ENCODE measurements at regions not wholly inside any gene's neighbourhood (a gene's known extent, or its start where the extent isn't known, plus 50 kb on each side); places are given as distances from the start of the nearest gene placed in this dataset.

GRCh38 chr5:106827061-106827460, 843.7 kb downstream of the EFNA5 start:
- no peak overlapping the region for H3K4me3 ChIP-seq (ENCODE audit: low read depth, low read length)
- in situ Hi-C loops (cut with HindIII; ENCODE audit: low sequenced_read_pairs), result no loop called here
- no peak for DNase-seq (ENCODE audit: low read depth)
- no peak for TF ChIP-seq CTCF (IDR thresholded peaks at IDR 0.05; ENCODE audit: low read depth, low read length, missing control alignments)

GRCh38 chr5:106825374-106825773, 845.4 kb downstream of the EFNA5 start:
- no peak for TF ChIP-seq CTCF (IDR thresholded peaks at IDR 0.05; ENCODE audit: low read depth, low read length, missing control alignments)
- in situ Hi-C loops (cut with HindIII; ENCODE audit: low sequenced_read_pairs), result no loop called here
- H3K4me3 ChIP-seq (ENCODE audit: low read depth, low read length), result no peak overlapping the region
- no peak for DNase-seq (ENCODE audit: low read depth)

- H3K4me3 ChIP-seq (ENCODE audit: low read depth, low read length), result no peak overlapping the region
- no peak for TF ChIP-seq CTCF (IDR thresholded peaks at IDR 0.05; ENCODE audit: low read depth, low read length, missing control alignments)
- no peak for DNase-seq (ENCODE audit: low read depth)
- in situ Hi-C loops (cut with HindIII; ENCODE audit: low sequenced_read_pairs), result no loop called here
These were observed 847.9 kb downstream of the EFNA5 start for GRCh38 chr5:106822851-106823250.

- DNase-seq (ENCODE audit: low read depth), result no peak
- TF ChIP-seq CTCF (IDR thresholded peaks at IDR 0.05; ENCODE audit: low read depth, low read length, missing control alignments), result no peak
- H3K4me3 ChIP-seq (ENCODE audit: low read depth, low read length), result no peak overlapping the region
- in situ Hi-C loops (cut with HindIII; ENCODE audit: low sequenced_read_pairs), result no loop called here
These were observed 852.2 kb downstream of the EFNA5 start for GRCh38 chr5:106818552-106818951.

GRCh38 chr5:106814961-106815360, 855.8 kb downstream of the EFNA5 start:
- no peak for DNase-seq (ENCODE audit: low read depth)
- no peak for TF ChIP-seq CTCF (IDR thresholded peaks at IDR 0.05; ENCODE audit: low read depth, low read length, missing control alignments)
- in situ Hi-C loops (cut with HindIII; ENCODE audit: low sequenced_read_pairs), result no loop called here
- H3K4me3 ChIP-seq (ENCODE audit: low read depth, low read length), result no peak overlapping the region

GRCh38 chr5:106801554-106801953, 869.2 kb downstream of the EFNA5 start:
- no peak for DNase-seq (ENCODE audit: low read depth)
- in situ Hi-C loops (cut with HindIII; ENCODE audit: low sequenced_read_pairs), result no loop called here
- H3K4me3 ChIP-seq (ENCODE audit: low read depth, low read length), result no peak overlapping the region
- TF ChIP-seq CTCF (IDR thresholded peaks at IDR 0.05; ENCODE audit: low read depth, low read length, missing control alignments), result no peak

- H3K4me3 ChIP-seq (ENCODE audit: low read depth, low read length), result no peak overlapping the region
- no peak for TF ChIP-seq CTCF (IDR thresholded peaks at IDR 0.05; ENCODE audit: low read depth, low read length, missing control alignments)
- no peak for DNase-seq (ENCODE audit: low read depth)
- in situ Hi-C loops (cut with HindIII; ENCODE audit: low sequenced_read_pairs), result no loop called here
These were observed 872.7 kb downstream of the EFNA5 start for GRCh38 chr5:106797996-106798395.
